Fibroblast of the aortic adventitia (primary cell): ENCODE measurements at regions not wholly inside any gene's neighbourhood (a gene's known extent, or its start where the extent isn't known, plus 50 kb on each side); places are given as distances from the start of the nearest gene placed in this dataset.

ENCODE experiments used
- DNase-seq: peaks from one replicate; pipeline ENCODE4 v3.0.0-alpha.2; 2010; ENCODE audit warnings: low read depth
- H3K4me3 ChIP-seq: 2 replicates; pipeline ENCODE4 v1.5.1; 2011; ENCODE audit warnings: low read depth, mild to moderate bottlenecking, control low read depth, low read length, moderate library complexity
- CTCF ChIP-seq: IDR thresholded peaks from 2 replicates; pipeline ENCODE4 v1.5.1; 2011; ENCODE audit warnings: mild to moderate bottlenecking, low read length, control low read depth, inconsistent platforms; ENCODE audit not compliant: insufficient read depth

GRCh38 chr4:14379183-14379582 is 623.1 kb upstream of the CPEB2 start:
- peak; percentile 1 for DNase-seq
- no peak overlapping the region for H3K4me3 ChIP-seq
- TF ChIP-seq CTCF: no peak

GRCh38 chr4:14383652-14384051 is 618.6 kb upstream of the CPEB2 start:
- DNase-seq: no peak
- TF ChIP-seq CTCF: no peak
- H3K4me3 ChIP-seq: no peak overlapping the region

- H3K4me3 ChIP-seq: no peak overlapping the region
- TF ChIP-seq CTCF: no peak
- no peak for DNase-seq
These were observed 617.5 kb upstream of the CPEB2 start for GRCh38 chr4:14384824-14385223.

- DNase-seq: no peak
- H3K4me3 ChIP-seq: no peak overlapping the region
These were observed 616.1 kb upstream of the CPEB2 start for GRCh38 chr4:14386196-14386595.

GRCh38 chr4:14387647-14388046 is 614.6 kb upstream of the CPEB2 start:
- DNase-seq: no peak
- H3K4me3 ChIP-seq: no peak overlapping the region
- no peak for TF ChIP-seq CTCF

More at GRCh38 chr4:14386196-14386595, 616.1 kb upstream of the CPEB2 start:
- TF ChIP-seq CTCF: no peak

GRCh38 chr4:14392378-14392777 is 609.9 kb upstream of the CPEB2 start:
- no peak for DNase-seq
- TF ChIP-seq CTCF: no peak

GRCh38 chr4:14396183-14396582 is 606.1 kb upstream of the CPEB2 start:
- H3K4me3 ChIP-seq: no peak overlapping the region
- no peak for DNase-seq
- TF ChIP-seq CTCF: no peak

More at GRCh38 chr4:14392378-14392777, 609.9 kb upstream of the CPEB2 start:
- H3K4me3 ChIP-seq: no peak overlapping the region
